ENCODE measurements at regions not wholly inside any gene's neighbourhood (a gene's known extent, or its start where the extent isn't known, plus 50 kb on each side); places are given as distances from the start of the nearest gene placed in this dataset.
"Not testable (repeated sequence)": the region's sequence is repeated elsewhere in the genome, so short reads cannot be mapped to it uniquely, and the experiment has no call there.

DNA sequence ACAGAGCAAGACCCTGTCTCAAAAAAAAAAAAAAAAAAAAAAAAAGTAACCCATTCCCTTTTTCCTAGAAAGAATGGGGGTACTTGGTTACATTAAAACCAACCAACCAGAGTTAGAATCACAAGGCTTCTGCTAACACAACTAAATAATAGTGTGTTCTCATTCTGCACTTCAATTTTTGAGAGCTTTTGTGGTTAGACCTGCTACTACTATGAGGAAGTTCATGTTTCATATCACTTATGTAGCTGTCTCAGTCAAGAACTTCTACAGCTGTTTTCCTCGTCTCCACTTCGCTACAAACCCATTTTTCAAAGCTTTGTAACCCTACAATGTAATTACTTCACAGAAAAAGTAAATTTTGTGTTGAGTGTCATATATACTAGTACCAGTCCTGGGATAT, 58.3 kb downstream of the PDHA2 start:
- peak; percentile 57 for DNase-seq

GRCh38 chr4:95909211-95909610, 69.3 kb downstream of the PDHA2 start:
- DNase-seq, result no peak

- no peak for DNase-seq
These were observed 70.9 kb downstream of the PDHA2 start for GRCh38 chr4:95910749-95911148.

GRCh38 chr4:95921470-95921869, 81.6 kb downstream of the PDHA2 start:
- no peak for DNase-seq

- peak; percentile 54 for DNase-seq
These were observed 89.7 kb downstream of the PDHA2 start for GRCh38 chr4:95929448-95930064.

- no peak for DNase-seq
These were observed 99.2 kb downstream of the PDHA2 start for GRCh38 chr4:95939141-95939540.

GRCh38 chr4:95949136-95949765, 109.4 kb downstream of the PDHA2 start:
- no peak for DNase-seq

GRCh38 chr4:95949808-95950207, 109.9 kb downstream of the PDHA2 start:
- DNase-seq, result no peak

- not testable (repeated sequence) for DNase-seq
These were observed 112.6 kb downstream of the PDHA2 start for GRCh38 chr4:95952538-95952937.

DNA sequence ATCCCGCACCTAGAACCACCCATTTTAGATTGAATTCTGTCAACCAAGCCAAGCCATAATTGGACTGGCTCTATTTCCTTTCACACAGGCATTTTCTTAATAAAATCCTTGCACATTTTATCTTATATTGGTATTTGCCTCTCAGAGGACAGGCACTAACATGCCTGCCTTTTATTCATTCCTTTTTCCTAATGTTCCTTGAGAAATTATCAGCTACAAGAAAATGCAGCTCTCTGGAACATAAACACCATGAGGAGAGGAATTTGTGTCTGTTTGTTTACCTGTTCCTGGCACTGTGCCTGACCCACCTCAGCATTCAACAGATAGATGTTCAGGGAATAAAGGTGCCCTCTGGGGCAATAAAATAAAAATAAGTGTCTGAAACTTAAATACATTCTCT, 116.2 kb downstream of the PDHA2 start:
- no peak for DNase-seq

DNA sequence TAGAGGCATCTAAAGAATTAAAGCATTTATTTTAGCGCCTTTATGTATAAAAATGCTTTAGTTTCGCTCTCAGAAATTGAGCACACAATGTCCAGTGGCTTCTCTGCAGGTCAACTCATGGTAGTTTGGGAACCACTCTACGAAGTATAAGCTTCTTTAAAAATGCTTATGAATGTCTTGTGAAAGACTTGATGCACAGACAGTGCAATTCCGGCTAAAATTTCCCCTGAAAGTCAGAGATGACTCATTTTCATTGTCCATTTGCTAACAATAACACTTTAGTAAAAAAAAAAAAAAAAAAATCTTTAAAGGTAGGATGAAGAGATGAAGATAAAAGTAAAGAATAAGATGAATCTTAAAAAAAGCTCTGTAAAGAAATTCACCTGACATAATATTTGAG, 117.2 kb downstream of the PDHA2 start:
- no peak for DNase-seq

DNA sequence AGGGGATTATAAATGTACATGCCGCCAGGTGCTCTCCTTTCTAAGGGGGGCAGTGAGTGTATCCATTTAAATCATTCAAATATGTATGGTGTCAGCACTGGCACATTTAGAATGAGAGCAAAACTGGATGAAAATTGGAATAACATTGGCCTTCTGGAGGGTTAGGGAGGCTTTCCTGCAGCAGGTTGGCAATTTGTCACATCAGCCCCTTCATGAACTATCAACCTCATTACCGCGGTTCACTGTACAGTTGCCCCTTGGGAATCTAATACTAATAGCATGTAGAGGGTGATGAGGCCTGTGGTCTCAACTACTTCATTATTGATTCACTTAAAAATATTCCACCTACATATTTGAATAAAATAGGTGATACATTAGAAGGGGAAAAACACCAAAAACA, 117.9 kb downstream of the PDHA2 start:
- DNase-seq, result no peak

DNA sequence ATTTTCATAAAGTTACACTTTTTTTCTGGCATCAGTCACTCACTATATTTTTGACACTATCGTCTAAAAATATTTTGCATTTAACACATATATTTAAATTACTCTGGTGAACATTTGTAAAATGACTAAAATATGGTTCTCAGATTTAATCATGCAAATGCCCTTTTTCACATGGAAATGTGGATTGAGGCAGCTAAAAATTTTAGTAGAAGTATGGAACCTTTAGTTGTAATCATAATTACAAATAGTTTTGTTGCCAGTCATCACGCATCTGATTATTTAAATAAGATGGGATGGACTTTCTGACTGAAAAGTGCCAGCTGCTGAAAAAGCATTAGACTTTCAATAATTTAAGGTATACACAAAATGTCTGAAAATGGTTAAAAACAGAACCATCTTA, 119.3 kb downstream of the PDHA2 start:
- DNase-seq, result no peak

DNA sequence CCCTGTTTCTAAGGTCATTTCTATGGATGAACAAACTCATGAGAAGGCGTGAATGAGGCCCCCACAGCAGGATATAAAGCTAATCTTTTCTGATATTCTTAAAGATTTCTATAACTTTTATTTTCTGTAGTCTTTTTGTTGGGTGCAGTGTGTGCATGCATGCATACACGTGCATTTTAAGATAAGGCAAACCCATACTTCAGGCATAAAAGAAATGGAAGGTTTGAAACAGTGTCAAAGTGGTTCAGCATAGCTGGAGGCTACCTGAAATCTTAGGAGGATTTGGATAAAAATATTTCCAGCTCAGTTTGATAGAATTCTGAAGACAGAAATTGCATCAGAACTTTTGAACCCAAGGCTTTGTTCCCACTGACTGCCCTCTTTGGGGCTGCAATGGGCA, 119.7 kb downstream of the PDHA2 start:
- no peak for DNase-seq

- no peak for DNase-seq
These were observed 123.6 kb downstream of the PDHA2 start for GRCh38 chr4:95963456-95963855.

GRCh38 chr4:95979961-95980876, 140.3 kb downstream of the PDHA2 start:
- no peak for DNase-seq

GRCh38 chr4:95980877-95981360, 141.0 kb downstream of the PDHA2 start:
- DNase-seq, result peak; percentile 9

GRCh38 chr4:95981591-95981990, 141.7 kb downstream of the PDHA2 start:
- no peak for DNase-seq

DNA sequence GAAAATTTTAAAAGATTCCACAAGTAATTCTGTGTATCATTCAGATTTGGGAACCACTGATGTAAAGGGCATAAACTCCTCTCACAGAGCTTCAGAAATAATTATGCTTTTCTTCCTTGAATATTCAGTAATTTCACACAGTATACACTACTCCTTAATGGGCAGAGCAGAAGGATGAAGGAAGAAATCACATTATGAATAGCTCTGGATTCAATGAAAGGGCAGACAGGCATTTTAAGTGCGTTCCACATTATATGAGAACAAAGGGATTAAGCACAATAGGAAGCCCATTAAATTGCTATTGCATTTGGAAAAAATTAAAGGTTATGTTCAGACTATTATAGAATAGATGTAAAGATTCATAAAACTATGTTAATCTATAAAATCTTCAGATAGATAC, 142.6 kb downstream of the PDHA2 start:
- DNase-seq, result no peak

DNA sequence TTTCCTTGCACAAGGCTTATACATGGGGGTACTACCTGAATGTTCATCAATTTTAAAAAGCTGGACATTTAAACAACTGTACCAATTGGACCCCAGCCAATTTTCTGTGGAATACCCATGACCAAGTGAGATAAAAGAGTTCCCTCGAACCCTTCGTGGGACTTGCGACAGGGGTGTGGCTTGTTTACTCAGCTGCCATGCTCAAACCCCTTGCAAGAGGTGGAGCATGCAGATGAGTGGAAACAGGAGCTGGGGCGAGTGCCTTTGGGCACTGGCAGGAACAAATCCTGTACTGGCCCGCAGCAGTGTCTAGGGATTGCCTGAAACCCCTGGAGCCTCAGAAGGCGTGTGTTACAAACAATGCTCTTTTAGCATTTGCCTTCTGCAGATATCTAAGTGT, 144.2 kb downstream of the PDHA2 start:
- DNase-seq, result no peak

GRCh38 chr4:95985051-95985450, 145.2 kb downstream of the PDHA2 start:
- DNase-seq, result no peak

DNA sequence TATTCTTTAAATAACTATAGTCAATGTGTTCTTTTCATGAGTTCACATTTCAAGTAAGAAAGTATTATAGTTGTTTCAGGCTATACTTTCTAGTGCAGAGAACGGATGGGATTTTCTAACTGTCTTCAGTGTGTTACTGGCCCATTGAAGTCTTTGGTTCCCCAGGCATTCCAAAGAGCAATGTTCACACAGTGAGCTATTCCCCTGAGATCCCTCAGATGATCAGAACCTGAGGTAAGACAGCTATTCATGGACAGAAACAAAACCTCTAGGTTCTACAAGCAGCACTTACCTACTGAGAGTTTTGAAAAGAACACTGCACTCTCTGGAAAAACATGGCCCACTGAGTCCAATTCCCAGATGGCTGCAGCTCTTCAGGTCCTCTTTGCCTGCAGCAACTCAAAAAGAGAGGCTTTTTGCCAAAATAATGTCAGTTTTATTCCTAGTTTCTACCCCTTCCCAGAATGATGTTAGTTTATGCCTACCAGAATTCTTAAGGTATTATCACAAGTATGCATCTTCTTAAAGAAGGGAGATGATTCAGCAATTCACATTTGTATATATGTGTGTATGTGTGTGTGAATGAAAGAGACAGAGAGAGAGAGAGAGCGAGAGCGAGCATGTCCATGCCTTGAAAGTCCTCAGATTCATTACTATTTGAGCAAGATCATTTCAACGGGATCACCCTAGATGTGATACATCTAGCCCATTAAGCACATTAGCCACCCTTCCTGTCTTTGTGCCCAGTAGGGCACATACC, 146.1 kb downstream of the PDHA2 start:
- DNase-seq, result no peak

GRCh38 chr4:95987851-95988250, 148.0 kb downstream of the PDHA2 start:
- DNase-seq, result no peak

Data from OCI-M1 (cell line).